ENCODE measurements at regions not wholly inside any gene's neighbourhood (a gene's known extent, or its start where the extent isn't known, plus 50 kb on each side); places are given as distances from the start of the nearest gene placed in this dataset.

GRCh38 chr9:108270051-108270450 is 585.7 kb downstream of the ACTL7B start (continued):
- no peak for TF ChIP-seq ZNF462 (CRISPR knock-in tag; IDR thresholded peaks at IDR 0.05)
- no peak for TF ChIP-seq ETS1 (IDR thresholded peaks at IDR 0.05)
- no peak for TF ChIP-seq NANOG (IDR thresholded peaks at IDR 0.05; ENCODE audit: borderline replicate concordance)
- TF ChIP-seq JUNB (IDR thresholded peaks at IDR 0.05; ENCODE audit: unreplicated experiment), result no peak

GRCh38 chr9:108269371-108269770 is 586.4 kb downstream of the ACTL7B start:
- Histone ChIP-seq H3K27me3 (ENCODE audit: insufficient read depth) (no peaks in the 10 kb centered on the region), H3K4me3 (no peak overlapping the region), H3K27ac (ENCODE audit: low read depth) (no peak overlapping the region), H3K9me2 (ENCODE audit: insufficient read depth) (peaks cover 10% of the 10 kb centered on the region), H4K20me1 (replicated peaks; ENCODE audit: insufficient read depth) (no peaks in the 10 kb centered on the region), H3F3A (replicated peaks; ENCODE audit: low read depth) (no peaks in the 10 kb centered on the region), H3K36me3 (ENCODE audit: insufficient read depth) (no peaks in the 10 kb centered on the region), H2AFZ (no peak overlapping the region), H3K4me1 (ENCODE audit: insufficient read depth) (peaks cover 19% of the 10 kb centered on the region), H3K4me2 (no peak overlapping the region), H3K79me2 (replicated peaks; ENCODE audit: insufficient read depth) (no peaks in the 10 kb centered on the region)
- H3K36me3 Mint-ChIP-seq (ENCODE audit: low read depth), result no peaks in the 10 kb centered on the region
- H3K4me1 Mint-ChIP-seq, result peaks cover 21% of the 10 kb centered on the region
- ATAC-seq (no peak), DNase-seq (ENCODE audit: low spot score) (no peak)
- H3K4me3 Mint-ChIP-seq, result no peak overlapping the region
- H3K27me3 Mint-ChIP-seq (ENCODE audit: insufficient read depth, low read depth, poor library complexity), result peaks cover 7% of the 10 kb centered on the region
- H3K27ac Mint-ChIP-seq, result no peak overlapping the region
- no peaks in the 10 kb centered on the region for H3K9me3 Mint-ChIP-seq
- no peak for TF ChIP-seq ZNF462 (CRISPR knock-in tag; IDR thresholded peaks at IDR 0.05)
- TF ChIP-seq REST (IDR thresholded peaks at IDR 0.05; ENCODE audit: unreplicated experiment), result no peak

All from GM23338 (cell line).